PFSK-1 (cell line): ENCODE measurements at regions not wholly inside any gene's neighbourhood (a gene's known extent, or its start where the extent isn't known, plus 50 kb on each side); places are given as distances from the start of the nearest gene placed in this dataset.

Source experiments
- FOXP2 ChIP-seq: optimal IDR thresholded peaks from 2 replicates; pipeline ENCODE3; 2011; ENCODE audit warnings: borderline replicate concordance, control low read depth, inconsistent platforms; ENCODE audit not compliant: insufficient read depth; ENCODE audit errors: extremely low read length, extremely low read depth
- POLR2AphosphoS5 ChIP-seq: IDR thresholded peaks from 2 replicates; pipeline ENCODE4 v1.6.1; 2012; ENCODE audit warnings: low read depth, mild to moderate bottlenecking, control low read depth, low read length, moderate library complexity
- SIN3A ChIP-seq: IDR thresholded peaks from 2 replicates; pipeline ENCODE4 v1.6.1; 2012; ENCODE audit warnings: mild to moderate bottlenecking, low read length, moderate library complexity, borderline replicate concordance; ENCODE audit not compliant: insufficient read depth
- TAF1 ChIP-seq: IDR thresholded peaks from 2 replicates; pipeline ENCODE4 v1.6.1; 2012; ENCODE audit warnings: low read length, control low read depth, borderline replicate concordance; ENCODE audit not compliant: insufficient read depth
- TF ChIP-seq, protein P1 (sequence below), 2 experiments: IDR thresholded peaks; 2 replicates each; pipeline versions ENCODE4 v1.6.1 to v1.8.0; 2011 to 2012; ENCODE audit warnings: low read depth in 2 of 2, low read length in 2 of 2, control low read depth in 1 of 2, inconsistent platforms in 1 of 2, mild to moderate bottlenecking in 1 of 2, moderate library complexity in 1 of 2; ENCODE audit not compliant: insufficient read depth in 1 of 2

DNA sequence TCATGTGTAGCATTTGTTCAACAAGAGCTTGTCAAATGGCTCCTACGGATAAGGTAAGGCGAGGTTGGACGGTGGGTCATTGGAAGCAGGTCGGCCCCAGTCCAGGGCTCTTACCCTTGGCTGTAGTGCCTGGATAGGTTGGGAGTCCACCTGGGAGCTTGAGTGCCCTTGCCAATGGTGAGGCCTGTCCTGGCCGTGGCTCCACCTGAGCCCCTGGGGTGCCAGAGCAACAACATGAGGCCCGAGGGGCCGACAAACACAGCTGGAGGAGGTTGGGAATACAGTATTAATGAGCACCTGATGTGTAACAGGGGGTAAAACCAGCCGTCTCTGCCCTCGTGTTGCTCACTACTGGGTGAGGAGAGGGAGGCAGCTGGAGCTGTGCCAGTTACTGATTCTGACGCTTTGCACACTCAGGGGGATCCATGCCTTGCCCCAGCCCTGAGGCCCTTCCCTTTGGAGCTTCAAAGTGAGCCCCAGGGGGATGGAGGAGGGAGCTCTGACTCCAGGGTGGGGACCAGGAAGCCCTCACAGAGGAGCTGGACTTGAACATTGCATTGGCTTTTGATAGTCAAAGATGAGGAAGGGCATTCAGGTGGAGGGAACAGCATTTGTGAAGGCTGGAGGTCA, 87.2 kb downstream of the RHOB start:
- TF ChIP-seq, protein P1, sequence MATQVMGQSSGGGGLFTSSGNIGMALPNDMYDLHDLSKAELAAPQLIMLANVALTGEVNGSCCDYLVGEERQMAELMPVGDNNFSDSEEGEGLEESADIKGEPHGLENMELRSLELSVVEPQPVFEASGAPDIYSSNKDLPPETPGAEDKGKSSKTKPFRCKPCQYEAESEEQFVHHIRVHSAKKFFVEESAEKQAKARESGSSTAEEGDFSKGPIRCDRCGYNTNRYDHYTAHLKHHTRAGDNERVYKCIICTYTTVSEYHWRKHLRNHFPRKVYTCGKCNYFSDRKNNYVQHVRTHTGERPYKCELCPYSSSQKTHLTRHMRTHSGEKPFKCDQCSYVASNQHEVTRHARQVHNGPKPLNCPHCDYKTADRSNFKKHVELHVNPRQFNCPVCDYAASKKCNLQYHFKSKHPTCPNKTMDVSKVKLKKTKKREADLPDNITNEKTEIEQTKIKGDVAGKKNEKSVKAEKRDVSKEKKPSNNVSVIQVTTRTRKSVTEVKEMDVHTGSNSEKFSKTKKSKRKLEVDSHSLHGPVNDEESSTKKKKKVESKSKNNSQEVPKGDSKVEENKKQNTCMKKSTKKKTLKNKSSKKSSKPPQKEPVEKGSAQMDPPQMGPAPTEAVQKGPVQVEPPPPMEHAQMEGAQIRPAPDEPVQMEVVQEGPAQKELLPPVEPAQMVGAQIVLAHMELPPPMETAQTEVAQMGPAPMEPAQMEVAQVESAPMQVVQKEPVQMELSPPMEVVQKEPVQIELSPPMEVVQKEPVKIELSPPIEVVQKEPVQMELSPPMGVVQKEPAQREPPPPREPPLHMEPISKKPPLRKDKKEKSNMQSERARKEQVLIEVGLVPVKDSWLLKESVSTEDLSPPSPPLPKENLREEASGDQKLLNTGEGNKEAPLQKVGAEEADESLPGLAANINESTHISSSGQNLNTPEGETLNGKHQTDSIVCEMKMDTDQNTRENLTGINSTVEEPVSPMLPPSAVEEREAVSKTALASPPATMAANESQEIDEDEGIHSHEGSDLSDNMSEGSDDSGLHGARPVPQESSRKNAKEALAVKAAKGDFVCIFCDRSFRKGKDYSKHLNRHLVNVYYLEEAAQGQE (IDR thresholded peaks at IDR 0.05; ENCODE audit: insufficient read depth in 1 of 2, low read depth in 2 of 2, low read length in 2 of 2): no peak

DNA sequence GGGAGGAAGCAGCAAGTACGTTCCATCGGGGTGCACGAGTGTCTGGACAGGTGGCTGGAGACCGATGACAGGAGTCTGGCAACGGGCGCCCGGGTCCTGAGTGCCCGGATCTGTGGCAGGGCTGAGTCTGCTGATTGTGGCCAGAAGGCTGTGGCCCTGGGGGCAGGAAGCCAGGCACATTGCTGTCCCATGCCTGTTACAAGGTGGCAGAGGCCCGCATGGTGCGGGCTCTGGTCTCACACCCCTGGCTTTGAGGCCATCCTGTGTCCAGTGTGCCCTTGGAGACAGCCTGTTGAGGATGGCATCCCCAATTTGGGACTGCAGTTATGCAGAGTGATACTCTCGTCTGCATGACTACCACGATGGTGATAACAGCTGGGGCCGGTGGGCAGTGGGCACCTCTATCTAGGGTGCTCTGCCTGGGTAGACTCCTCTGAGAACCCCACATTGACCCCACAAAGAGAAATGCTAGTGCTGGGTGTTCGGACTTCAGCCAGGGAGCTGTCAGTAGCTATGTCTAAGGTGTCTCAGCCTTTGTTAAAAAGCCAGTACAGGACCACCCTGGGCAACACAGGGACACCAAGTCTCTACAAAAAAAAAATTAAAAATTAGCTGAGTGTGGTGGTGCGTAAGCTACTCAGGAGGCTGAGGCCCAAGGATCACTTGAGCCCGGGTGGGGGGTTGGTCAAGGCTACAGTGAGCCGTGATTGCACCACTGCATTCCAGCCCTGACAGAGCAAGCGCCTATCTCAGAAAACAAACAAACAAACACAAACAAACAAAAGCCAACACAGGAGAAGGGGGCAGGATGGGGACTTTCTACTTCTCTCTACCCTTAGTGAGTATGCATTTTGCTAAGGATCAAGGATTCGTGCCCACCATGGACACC, 88.3 kb downstream of the RHOB start:
- TF ChIP-seq FOXP2: no peak
- TF ChIP-seq, protein P1 (IDR thresholded peaks at IDR 0.05; ENCODE audit: insufficient read depth in 1 of 2, low read depth in 2 of 2, low read length in 2 of 2): no peak
- no peak for TF ChIP-seq POLR2AphosphoS5
- TF ChIP-seq SIN3A: no peak
- TF ChIP-seq TAF1: no peak

DNA sequence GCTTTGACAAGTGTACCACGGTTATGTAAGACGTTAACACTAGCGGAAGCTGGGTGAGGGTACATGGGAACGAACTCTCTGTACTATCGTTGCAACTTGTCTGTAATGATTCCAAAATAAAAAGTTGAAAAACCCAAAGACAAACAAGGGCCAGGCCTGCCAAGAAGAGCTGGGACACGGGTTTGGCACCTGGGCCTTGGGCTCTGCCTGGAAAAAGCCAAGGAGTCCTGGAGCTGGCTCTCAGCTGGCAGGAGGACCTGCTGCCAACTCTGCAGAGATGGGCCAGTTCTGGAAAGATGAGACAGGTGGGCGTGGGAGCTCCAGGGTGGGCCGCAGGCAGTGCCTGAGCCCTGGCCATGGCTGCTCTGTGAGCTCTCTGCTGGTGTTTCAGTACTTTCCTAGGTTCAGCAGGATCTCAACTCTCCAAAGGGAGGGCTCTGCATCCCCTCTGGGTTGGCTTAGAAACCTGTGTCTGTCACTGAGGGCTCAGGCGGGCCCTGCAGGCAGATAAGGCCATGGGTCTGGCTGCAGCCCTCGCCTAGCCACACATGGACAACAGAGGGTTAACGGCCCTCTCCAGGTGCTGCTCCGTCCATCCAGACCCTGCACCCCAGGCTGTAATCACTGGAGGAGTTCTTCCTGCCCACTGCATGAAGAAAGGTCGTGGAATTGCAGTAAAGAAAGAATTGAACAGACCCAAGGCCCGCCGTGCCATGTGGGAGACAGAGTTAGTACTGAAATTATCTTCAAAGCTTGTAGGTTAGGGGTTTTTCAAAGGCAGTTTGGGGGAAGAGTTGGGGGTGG, 89.9 kb downstream of the RHOB start:
- TF ChIP-seq, protein P1 (IDR thresholded peaks at IDR 0.05; ENCODE audit: insufficient read depth in 1 of 2, low read depth in 2 of 2, low read length in 2 of 2): no peak
- TF ChIP-seq SIN3A (no peak), FOXP2 (no peak), TAF1 (no peak), POLR2AphosphoS5 (no peak)

DNA sequence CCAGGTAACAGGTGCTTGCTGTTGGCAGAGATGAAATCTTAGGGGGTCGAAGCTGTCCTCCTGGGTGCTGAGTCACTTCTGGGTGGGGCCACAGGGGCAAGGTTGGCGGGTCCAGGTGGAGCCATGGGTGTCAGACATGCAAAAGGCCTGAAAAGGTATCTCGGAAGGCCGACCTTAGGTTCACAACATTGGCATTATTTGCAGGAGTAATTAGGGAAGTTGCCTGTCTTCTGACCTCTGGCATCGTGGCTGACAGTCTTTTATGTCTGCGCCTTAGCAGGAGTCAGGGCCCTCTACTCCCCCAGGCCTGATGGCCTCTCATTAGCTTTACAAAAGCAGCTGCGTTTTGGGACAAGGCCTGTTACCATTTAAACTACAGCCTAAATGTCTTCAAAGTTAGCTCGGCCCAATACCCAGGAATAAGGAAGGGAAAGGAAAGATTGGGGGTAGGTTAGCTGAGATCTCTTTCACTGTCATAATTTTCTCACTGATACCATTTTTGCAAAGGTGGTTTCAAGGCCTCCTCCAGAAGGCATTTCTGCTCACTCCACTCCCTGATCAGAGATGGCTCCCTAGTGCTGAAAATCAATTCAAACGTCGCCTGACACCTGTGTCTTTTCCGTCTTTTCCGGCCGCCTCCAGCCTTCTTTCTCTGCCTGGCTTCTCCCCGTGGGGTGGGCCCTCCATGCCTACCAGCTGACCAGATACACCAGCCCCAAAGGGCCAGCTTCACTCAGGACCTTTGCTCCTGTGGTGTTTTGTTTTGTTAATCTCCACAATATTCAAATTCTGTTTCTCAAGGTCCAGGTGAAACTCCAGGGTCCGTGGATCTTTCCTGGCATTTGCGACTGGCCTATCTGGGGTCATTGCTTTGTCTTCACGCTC, 90.8 kb downstream of the RHOB start:
- TF ChIP-seq SIN3A (no peak), POLR2AphosphoS5 (no peak), TAF1 (no peak), FOXP2 (no peak)
- TF ChIP-seq, protein P1 (IDR thresholded peaks at IDR 0.05; ENCODE audit: insufficient read depth in 1 of 2, low read depth in 2 of 2, low read length in 2 of 2): no peak
